ENCODE measurements at regions not wholly inside any gene's neighbourhood (a gene's known extent, or its start where the extent isn't known, plus 50 kb on each side); places are given as distances from the start of the nearest gene placed in this dataset.

- no peak for TF ChIP-seq CTCF (IDR thresholded peaks at IDR 0.05 in 4 of 5, conservative IDR thresholded peaks at IDR 0.05 in 1 of 5)
- TF ChIP-seq POLR2A (IDR thresholded peaks at IDR 0.05), result no peak
Measured at GRCh38 chr5:57720656-57721055, 238.0 kb upstream of the ACTBL2 start.
